WTC11 (cell line): ENCODE measurements at regions not wholly inside any gene's neighbourhood (a gene's known extent, or its start where the extent isn't known, plus 50 kb on each side); places are given as distances from the start of the nearest gene placed in this dataset.

Source experiments
- ATF6 ChIP-seq: sonication (generic); formaldehyde crosslinking; IDR thresholded peaks from 2 replicates; pipeline ENCODE4 v1.8.1; 2023; ENCODE audit warnings: mild to moderate bottlenecking, missing genetic modification reagents
- CBFB ChIP-seq: sonication (generic); formaldehyde crosslinking; IDR thresholded peaks from 2 replicates; pipeline ENCODE4 v1.8.1; 2022; ENCODE audit warnings: mild to moderate bottlenecking, low read depth, missing genetic modification reagents
- ETV6 ChIP-seq: sonication (generic); formaldehyde crosslinking; IDR thresholded peaks from 2 replicates; pipeline ENCODE4 v1.8.1; 2022; ENCODE audit warnings: mild to moderate bottlenecking, missing genetic modification reagents
- JUN ChIP-seq: sonication (generic); formaldehyde crosslinking; IDR thresholded peaks from 2 replicates; pipeline ENCODE4 v1.8.0; 2023; ENCODE audit warnings: mild to moderate bottlenecking, missing genetic modification reagents
- NR3C1 ChIP-seq: sonication (generic); formaldehyde crosslinking; conservative IDR thresholded peaks from 2 replicates; pipeline ENCODE4 v1.8.1; 2023; ENCODE audit warnings: low read depth, mild to moderate bottlenecking, missing genetic modification reagents
- TF ChIP-seq, protein P1 (sequence below): fragments of 200-600 bp; IDR thresholded peaks from 2 replicates; pipeline ENCODE4 v1.8.0; 2022; ENCODE audit warnings: antibody characterized with exemption
- TF ChIP-seq, protein P2 (sequence below): sonication (generic); formaldehyde crosslinking; IDR thresholded peaks from 2 replicates; pipeline ENCODE4 v1.8.1; 2023; ENCODE audit warnings: mild to moderate bottlenecking, missing genetic modification reagents, moderate library complexity

GRCh38 chr14:61877768-61878167 lies 115.5 kb downstream of the SNAPC1 start:
- TF ChIP-seq, protein P1, sequence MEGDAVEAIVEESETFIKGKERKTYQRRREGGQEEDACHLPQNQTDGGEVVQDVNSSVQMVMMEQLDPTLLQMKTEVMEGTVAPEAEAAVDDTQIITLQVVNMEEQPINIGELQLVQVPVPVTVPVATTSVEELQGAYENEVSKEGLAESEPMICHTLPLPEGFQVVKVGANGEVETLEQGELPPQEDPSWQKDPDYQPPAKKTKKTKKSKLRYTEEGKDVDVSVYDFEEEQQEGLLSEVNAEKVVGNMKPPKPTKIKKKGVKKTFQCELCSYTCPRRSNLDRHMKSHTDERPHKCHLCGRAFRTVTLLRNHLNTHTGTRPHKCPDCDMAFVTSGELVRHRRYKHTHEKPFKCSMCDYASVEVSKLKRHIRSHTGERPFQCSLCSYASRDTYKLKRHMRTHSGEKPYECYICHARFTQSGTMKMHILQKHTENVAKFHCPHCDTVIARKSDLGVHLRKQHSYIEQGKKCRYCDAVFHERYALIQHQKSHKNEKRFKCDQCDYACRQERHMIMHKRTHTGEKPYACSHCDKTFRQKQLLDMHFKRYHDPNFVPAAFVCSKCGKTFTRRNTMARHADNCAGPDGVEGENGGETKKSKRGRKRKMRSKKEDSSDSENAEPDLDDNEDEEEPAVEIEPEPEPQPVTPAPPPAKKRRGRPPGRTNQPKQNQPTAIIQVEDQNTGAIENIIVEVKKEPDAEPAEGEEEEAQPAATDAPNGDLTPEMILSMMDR, result no peak
- TF ChIP-seq ATF6 (CRISPR knock-in tag) (no peak), NR3C1 (CRISPR knock-in tag) (no peak), JUN (CRISPR knock-in tag) (no peak), CBFB (no peak), ETV6 (CRISPR knock-in tag) (no peak)
- TF ChIP-seq, protein P2, sequence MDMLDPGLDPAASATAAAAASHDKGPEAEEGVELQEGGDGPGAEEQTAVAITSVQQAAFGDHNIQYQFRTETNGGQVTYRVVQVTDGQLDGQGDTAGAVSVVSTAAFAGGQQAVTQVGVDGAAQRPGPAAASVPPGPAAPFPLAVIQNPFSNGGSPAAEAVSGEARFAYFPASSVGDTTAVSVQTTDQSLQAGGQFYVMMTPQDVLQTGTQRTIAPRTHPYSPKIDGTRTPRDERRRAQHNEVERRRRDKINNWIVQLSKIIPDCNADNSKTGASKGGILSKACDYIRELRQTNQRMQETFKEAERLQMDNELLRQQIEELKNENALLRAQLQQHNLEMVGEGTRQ (CRISPR knock-in tag), result no peak
